ENCODE measurements at regions not wholly inside any gene's neighbourhood (a gene's known extent, or its start where the extent isn't known, plus 50 kb on each side); places are given as distances from the start of the nearest gene placed in this dataset.

DNA sequence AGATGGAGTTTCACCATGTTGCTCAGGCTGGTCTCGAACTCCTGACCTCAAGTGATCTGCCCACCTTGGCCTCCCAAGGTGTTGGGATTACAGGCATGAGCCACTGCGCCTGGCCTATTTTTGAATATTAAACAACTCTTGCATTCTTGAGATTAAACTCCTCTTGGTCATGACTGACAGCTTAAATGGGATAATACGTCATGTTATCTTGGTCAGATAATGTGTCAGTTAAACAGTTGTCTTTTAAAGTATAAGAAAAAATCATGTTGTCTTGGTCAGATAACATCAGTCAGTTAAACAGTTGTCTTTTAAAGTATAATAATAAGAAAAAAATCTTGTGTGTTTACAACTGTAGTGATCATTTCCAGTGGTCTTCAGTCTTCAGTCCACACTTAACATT lies 73.6 kb upstream of the SYPL1 start:
- no peak for TF ChIP-seq TCF12 (IDR thresholded peaks at IDR 0.05; ENCODE audit: low read depth)
- no peak for TF ChIP-seq EGR1 (IDR thresholded peaks at IDR 0.05)

DNA sequence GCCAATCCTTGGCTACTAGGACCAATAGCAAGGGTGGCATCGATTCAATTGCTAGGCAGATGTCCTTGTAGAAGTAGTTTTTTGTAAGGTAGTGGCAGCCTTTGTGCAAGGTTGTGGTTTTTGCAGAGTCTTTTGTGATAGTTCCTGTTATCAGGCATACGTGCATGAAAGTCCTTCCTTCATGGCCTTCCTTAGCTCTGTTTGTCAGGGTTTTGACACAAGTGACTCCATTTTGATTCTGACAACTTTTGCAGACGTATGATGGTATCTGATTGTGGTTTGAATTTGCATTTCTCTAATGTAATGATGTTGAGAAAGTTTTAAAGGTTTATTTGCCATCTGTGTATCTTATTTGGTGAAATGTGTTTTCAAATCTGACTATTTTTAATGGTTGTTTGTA lies 71.8 kb upstream of the SYPL1 start:
- TF ChIP-seq EGR1 (IDR thresholded peaks at IDR 0.05) = no peak
- TF ChIP-seq CEBPB (IDR thresholded peaks at IDR 0.05) = no peak
- no peak for TF ChIP-seq RAD21 (IDR thresholded peaks at IDR 0.05; ENCODE audit: low read depth)
- TF ChIP-seq NFIC (IDR thresholded peaks at IDR 0.05) = no peak
- no peak for TF ChIP-seq CREB1 (IDR thresholded peaks at IDR 0.05; ENCODE audit: low read depth)
- no peak for TF ChIP-seq TCF12 (IDR thresholded peaks at IDR 0.05; ENCODE audit: low read depth)
- no peak for TF ChIP-seq TAF1 (IDR thresholded peaks at IDR 0.05; ENCODE audit: low read depth)
- no peak for TF ChIP-seq ZBTB7A (IDR thresholded peaks at IDR 0.05; ENCODE audit: low read depth)
- TF ChIP-seq TEAD4 (IDR thresholded peaks at IDR 0.05) = no peak
- no peak for TF ChIP-seq YY1 (IDR thresholded peaks at IDR 0.05; ENCODE audit: low read depth)
- TF ChIP-seq, protein P1, sequence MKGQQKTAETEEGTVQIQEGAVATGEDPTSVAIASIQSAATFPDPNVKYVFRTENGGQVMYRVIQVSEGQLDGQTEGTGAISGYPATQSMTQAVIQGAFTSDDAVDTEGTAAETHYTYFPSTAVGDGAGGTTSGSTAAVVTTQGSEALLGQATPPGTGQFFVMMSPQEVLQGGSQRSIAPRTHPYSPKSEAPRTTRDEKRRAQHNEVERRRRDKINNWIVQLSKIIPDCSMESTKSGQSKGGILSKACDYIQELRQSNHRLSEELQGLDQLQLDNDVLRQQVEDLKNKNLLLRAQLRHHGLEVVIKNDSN (IDR thresholded peaks at IDR 0.05) = no peak
- no peak for TF ChIP-seq EP300 (IDR thresholded peaks at IDR 0.05; ENCODE audit: borderline replicate concordance)
- TF ChIP-seq, protein P2, sequence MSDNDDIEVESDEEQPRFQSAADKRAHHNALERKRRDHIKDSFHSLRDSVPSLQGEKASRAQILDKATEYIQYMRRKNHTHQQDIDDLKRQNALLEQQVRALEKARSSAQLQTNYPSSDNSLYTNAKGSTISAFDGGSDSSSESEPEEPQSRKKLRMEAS (IDR thresholded peaks at IDR 0.05) = no peak
- no peak for TF ChIP-seq FOXM1 (IDR thresholded peaks at IDR 0.05; ENCODE audit: borderline replicate concordance, low read depth)
- TF ChIP-seq, protein P3, sequence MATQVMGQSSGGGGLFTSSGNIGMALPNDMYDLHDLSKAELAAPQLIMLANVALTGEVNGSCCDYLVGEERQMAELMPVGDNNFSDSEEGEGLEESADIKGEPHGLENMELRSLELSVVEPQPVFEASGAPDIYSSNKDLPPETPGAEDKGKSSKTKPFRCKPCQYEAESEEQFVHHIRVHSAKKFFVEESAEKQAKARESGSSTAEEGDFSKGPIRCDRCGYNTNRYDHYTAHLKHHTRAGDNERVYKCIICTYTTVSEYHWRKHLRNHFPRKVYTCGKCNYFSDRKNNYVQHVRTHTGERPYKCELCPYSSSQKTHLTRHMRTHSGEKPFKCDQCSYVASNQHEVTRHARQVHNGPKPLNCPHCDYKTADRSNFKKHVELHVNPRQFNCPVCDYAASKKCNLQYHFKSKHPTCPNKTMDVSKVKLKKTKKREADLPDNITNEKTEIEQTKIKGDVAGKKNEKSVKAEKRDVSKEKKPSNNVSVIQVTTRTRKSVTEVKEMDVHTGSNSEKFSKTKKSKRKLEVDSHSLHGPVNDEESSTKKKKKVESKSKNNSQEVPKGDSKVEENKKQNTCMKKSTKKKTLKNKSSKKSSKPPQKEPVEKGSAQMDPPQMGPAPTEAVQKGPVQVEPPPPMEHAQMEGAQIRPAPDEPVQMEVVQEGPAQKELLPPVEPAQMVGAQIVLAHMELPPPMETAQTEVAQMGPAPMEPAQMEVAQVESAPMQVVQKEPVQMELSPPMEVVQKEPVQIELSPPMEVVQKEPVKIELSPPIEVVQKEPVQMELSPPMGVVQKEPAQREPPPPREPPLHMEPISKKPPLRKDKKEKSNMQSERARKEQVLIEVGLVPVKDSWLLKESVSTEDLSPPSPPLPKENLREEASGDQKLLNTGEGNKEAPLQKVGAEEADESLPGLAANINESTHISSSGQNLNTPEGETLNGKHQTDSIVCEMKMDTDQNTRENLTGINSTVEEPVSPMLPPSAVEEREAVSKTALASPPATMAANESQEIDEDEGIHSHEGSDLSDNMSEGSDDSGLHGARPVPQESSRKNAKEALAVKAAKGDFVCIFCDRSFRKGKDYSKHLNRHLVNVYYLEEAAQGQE (IDR thresholded peaks at IDR 0.05; ENCODE audit: low read depth) = no peak

DNA sequence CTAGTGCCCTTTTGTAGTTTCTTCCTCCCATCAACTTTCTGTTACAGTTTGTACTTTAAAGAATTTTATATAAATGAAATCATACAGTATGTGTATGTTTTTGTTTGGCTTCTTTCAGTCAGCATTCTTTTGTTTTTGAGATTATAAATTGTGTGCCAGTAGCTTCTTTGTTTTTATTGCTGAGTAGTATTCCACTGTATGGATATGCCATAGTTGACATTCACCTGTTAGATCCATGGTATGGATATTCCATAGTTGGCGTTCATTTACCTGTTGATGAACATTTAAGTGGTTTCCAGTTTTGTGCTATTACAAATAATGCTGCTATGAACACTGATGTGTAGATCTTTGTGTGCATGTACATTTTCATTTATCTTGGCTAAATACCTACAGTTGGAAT lies 70.8 kb upstream of the SYPL1 start:
- TF ChIP-seq FOXM1 (IDR thresholded peaks at IDR 0.05; ENCODE audit: borderline replicate concordance, low read depth) = no peak
- TF ChIP-seq ZBTB7A (IDR thresholded peaks at IDR 0.05; ENCODE audit: low read depth) = no peak
- TF ChIP-seq EP300 (IDR thresholded peaks at IDR 0.05; ENCODE audit: borderline replicate concordance) = no peak
- TF ChIP-seq CEBPB (IDR thresholded peaks at IDR 0.05) = no peak
- no peak for TF ChIP-seq TEAD4 (IDR thresholded peaks at IDR 0.05)

DNA sequence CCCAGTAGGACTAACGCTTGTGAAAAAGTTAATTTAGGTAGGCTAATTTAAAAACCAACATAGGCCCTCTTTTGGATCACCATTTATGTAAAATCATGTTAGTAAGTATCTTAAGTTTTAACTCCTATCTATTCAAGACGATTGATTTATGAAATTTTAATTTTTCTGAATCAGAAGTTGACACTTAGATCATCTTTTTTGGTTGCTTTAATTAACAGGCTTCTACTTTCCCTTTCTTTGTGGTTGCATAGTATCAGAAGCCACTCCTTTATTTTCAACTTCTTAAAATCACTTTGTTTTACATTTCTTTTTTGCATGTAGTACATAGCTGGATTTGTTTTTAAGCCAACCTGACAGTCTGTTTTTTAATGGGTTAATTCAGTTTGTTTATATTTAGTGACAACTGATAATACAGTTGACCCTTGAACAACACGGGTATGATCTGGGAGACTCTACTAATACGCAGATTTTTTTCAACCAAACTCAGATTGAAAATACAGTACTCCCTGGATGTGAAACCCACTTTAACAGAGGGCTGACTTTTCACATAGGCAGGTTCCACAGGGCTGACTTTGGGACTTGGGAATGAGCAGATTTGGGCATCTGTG lies 69.7 kb upstream of the SYPL1 start:
- TF ChIP-seq FOXM1 (IDR thresholded peaks at IDR 0.05; ENCODE audit: borderline replicate concordance, low read depth) = no peak
- TF ChIP-seq CREB1 (IDR thresholded peaks at IDR 0.05; ENCODE audit: low read depth) = no peak
- TF ChIP-seq EP300 (IDR thresholded peaks at IDR 0.05; ENCODE audit: borderline replicate concordance) = no peak
- TF ChIP-seq ZBTB7A (IDR thresholded peaks at IDR 0.05; ENCODE audit: low read depth) = no peak
- TF ChIP-seq NFIC (IDR thresholded peaks at IDR 0.05) = no peak
- TF ChIP-seq EGR1 (IDR thresholded peaks at IDR 0.05) = no peak
- TF ChIP-seq RAD21 (IDR thresholded peaks at IDR 0.05; ENCODE audit: low read depth) = no peak
- TF ChIP-seq, protein P3 (IDR thresholded peaks at IDR 0.05; ENCODE audit: low read depth) = no peak
- TF ChIP-seq TCF12 (IDR thresholded peaks at IDR 0.05; ENCODE audit: low read depth) = no peak
- TF ChIP-seq, protein P2 (IDR thresholded peaks at IDR 0.05) = no peak
- no peak for TF ChIP-seq TEAD4 (IDR thresholded peaks at IDR 0.05)
- TF ChIP-seq, protein P1 (IDR thresholded peaks at IDR 0.05) = no peak

DNA sequence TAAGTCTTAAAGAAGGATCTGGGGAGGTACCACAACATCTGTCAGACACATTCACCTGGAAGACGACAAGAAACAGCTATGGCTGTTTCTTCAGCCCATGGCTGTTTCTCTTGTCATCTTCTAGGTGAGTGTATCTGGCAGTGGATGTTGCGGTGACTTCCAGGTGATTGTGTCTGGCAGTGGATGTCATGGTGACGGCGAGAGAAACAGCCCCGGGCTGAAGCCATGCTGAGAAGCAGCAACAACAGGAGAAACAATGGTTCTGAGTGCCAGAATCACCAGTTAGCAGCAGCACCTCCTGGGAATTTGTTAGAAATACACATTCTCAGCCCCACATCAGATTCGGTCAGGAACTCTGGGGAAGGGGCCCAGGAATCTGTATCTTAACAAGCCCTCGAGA lies 68.6 kb upstream of the SYPL1 start:
- no peak for TF ChIP-seq FOXM1 (IDR thresholded peaks at IDR 0.05; ENCODE audit: borderline replicate concordance, low read depth)
- no peak for TF ChIP-seq EP300 (IDR thresholded peaks at IDR 0.05; ENCODE audit: borderline replicate concordance)
- no peak for TF ChIP-seq EGR1 (IDR thresholded peaks at IDR 0.05)
- TF ChIP-seq CEBPB (IDR thresholded peaks at IDR 0.05) = no peak
- TF ChIP-seq YY1 (IDR thresholded peaks at IDR 0.05; ENCODE audit: low read depth) = no peak
- no peak for TF ChIP-seq TCF12 (IDR thresholded peaks at IDR 0.05; ENCODE audit: low read depth)

DNA sequence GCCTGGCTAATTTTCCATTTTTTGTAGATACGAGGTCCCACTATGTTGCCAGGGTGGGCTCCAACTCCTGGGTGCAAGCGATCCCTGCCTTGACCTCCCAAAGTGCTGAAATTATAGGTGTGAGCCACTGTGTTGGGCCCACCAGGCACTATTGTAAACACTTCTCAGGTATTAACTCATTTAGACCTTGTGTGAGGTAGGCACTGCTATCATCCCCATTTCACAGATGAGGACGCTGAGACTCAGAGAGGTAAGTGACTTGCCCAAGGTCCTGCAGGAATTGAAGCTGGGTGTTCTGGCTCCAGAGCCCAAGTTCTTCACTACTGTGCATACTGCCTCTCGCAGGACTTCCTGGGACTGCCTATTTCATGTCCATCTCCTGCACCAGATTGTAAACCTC lies 67.1 kb upstream of the SYPL1 start:
- TF ChIP-seq CEBPB (IDR thresholded peaks at IDR 0.05) (no peak), ZBTB7A (IDR thresholded peaks at IDR 0.05; ENCODE audit: low read depth) (no peak), CREB1 (IDR thresholded peaks at IDR 0.05; ENCODE audit: low read depth) (no peak), TEAD4 (IDR thresholded peaks at IDR 0.05) (no peak), TAF1 (IDR thresholded peaks at IDR 0.05; ENCODE audit: low read depth) (no peak)
- TF ChIP-seq, protein P1 (IDR thresholded peaks at IDR 0.05) = no peak

All from Ishikawa (cell line).